OCI-LY7 (cell line): ENCODE measurements at regions not wholly inside any gene's neighbourhood (a gene's known extent, or its start where the extent isn't known, plus 50 kb on each side); places are given as distances from the start of the nearest gene placed in this dataset.

ENCODE experiments used
- CTCF ChIP-seq: fragments of 200-600 bp; sonication (generic); conservative IDR thresholded peaks from 2 replicates; pipeline ENCODE4 v1.5.1; 2014; ENCODE audit warnings: mild to moderate bottlenecking, antibody characterized with exemption, low read length, moderate library complexity, mixed read lengths
- EZH2phosphoT487 ChIP-seq: fragments of 200-600 bp; sonication (generic); IDR thresholded peaks from 2 replicates; pipeline ENCODE4 v1.6.1; 2018; ENCODE audit warnings: low read depth, borderline replicate concordance, mild to moderate bottlenecking, mixed run types, antibody characterized with exemption, low read length, moderate library complexity, mixed read lengths

- TF ChIP-seq EZH2phosphoT487 (no peak), CTCF (no peak)
Measured at GRCh38 chr4:184940500-184940899, 77.8 kb upstream of the HELT start.
